Thoracic aorta (tissue), 2 donors: ENCODE measurements at regions not wholly inside any gene's neighbourhood (a gene's known extent, or its start where the extent isn't known, plus 50 kb on each side); places are given as distances from the start of the nearest gene placed in this dataset.

Experiments used
- ATAC-seq: fragments of 150-250 bp; one replicate; pipeline ENCODE4 v1.8.0; 2017; ENCODE audit warnings: low read depth; ENCODE audit not compliant: insufficient number of reproducible peaks, low FRiP score
- DNase-seq: peaks from one replicate; pipeline ENCODE4 v3.0.0-alpha.2; 2020; ENCODE audit warnings: low spot score
- H3K27ac ChIP-seq, 2 donors: fragments of 200-600 bp; sonication (generic); 1 replicate in 1 of 2; 2 replicates in 1 of 2; pipeline ENCODE4 v1.5.1; 2016; ENCODE audit warnings: mild to moderate bottlenecking in 2 of 2, moderate library complexity in 2 of 2
- H3K27me3 ChIP-seq: fragments of 200-600 bp; sonication (generic); replicated peaks from 2 replicates; pipeline ENCODE4 v1.6.0; 2016; ENCODE audit warnings: mild to moderate bottlenecking; ENCODE audit not compliant: insufficient read depth
- H3K36me3 ChIP-seq: fragments of 200-600 bp; sonication (generic); one replicate; pipeline ENCODE4 v1.5.1; 2016
- H3K4me1 ChIP-seq, 2 donors: fragments of 200-600 bp; sonication (generic); 1 replicate in 1 of 2; 2 replicates in 1 of 2; pipeline versions ENCODE4 v1.5.1 to v1.6.0; 2016; ENCODE audit warnings: low read depth in 2 of 2, mild to moderate bottlenecking in 1 of 2; ENCODE audit not compliant: control insufficient read depth in 1 of 2
- H3K4me3 ChIP-seq: fragments of 200-600 bp; sonication (generic); 2 replicates; pipeline ENCODE4 v1.5.1; 2016; ENCODE audit warnings: mild to moderate bottlenecking
- H3K9me3 ChIP-seq: fragments of 200-600 bp; sonication (generic); 2 replicates; pipeline ENCODE4 v1.5.1; 2016
- TF ChIP-seq, protein P1 (sequence below): fragments of 200-600 bp; sonication (generic); IDR thresholded peaks from one replicate; pipeline ENCODE4 v1.5.1; 2019; ENCODE audit warnings: antibody characterized with exemption

DNA sequence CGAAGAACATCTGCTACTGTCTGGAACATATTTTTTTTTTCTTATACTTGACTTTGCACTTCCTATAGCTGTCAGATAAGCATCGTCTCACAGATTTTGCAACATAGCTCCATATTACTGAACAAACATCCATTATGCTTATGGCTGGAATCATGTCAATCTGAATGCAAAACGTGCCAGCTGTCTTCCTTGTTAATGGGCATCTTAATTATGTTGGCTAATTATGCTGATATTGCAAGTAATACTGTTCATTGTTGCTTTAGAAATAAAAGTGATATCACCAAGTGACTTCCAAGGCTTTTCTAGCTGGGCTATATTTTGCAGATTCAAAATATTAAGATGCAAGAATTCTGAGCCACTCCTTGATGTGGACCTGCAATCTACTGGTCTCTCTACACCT is 176.8 kb downstream of the ARL4C start:
- Histone ChIP-seq H3K27me3 (no peaks in the 10 kb centered on the region), H3K4me1 (no peaks in the 10 kb centered on the region), H3K27ac (no peak overlapping the region), H3K4me3 (no peak overlapping the region), H3K9me3 (no peaks in the 10 kb centered on the region), H3K36me3 (no peaks in the 10 kb centered on the region)
- DNase-seq = no peak
- TF ChIP-seq, protein P1, sequence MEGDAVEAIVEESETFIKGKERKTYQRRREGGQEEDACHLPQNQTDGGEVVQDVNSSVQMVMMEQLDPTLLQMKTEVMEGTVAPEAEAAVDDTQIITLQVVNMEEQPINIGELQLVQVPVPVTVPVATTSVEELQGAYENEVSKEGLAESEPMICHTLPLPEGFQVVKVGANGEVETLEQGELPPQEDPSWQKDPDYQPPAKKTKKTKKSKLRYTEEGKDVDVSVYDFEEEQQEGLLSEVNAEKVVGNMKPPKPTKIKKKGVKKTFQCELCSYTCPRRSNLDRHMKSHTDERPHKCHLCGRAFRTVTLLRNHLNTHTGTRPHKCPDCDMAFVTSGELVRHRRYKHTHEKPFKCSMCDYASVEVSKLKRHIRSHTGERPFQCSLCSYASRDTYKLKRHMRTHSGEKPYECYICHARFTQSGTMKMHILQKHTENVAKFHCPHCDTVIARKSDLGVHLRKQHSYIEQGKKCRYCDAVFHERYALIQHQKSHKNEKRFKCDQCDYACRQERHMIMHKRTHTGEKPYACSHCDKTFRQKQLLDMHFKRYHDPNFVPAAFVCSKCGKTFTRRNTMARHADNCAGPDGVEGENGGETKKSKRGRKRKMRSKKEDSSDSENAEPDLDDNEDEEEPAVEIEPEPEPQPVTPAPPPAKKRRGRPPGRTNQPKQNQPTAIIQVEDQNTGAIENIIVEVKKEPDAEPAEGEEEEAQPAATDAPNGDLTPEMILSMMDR = no peak
- ATAC-seq = no peak

DNA sequence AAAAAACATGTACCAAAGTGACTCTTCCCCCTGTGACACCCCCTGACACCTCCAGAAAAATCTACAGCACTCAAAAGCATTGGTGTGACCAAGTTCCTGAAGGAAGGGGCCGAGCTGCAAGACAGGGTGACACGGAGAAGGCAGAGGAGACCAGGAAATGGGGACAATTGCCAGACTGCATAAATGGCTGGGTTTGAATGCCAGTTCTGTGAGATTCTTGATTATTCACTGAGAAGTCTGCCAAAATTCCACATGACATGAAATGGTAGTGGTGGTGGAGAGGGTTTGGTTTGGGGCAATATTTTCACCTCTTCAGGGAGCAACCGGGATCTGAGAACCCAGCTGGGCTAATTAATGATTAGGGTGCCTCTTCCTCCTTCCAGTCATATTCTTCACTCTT is 178.5 kb downstream of the ARL4C start:
- Histone ChIP-seq H3K27ac (no peak overlapping the region), H3K4me1 (no peaks in the 10 kb centered on the region), H3K36me3 (no peaks in the 10 kb centered on the region), H3K4me3 (no peak overlapping the region), H3K27me3 (no peaks in the 10 kb centered on the region), H3K9me3 (no peaks in the 10 kb centered on the region)
- DNase-seq = no peak
- ATAC-seq = no peak
- TF ChIP-seq, protein P1 = no peak

DNA sequence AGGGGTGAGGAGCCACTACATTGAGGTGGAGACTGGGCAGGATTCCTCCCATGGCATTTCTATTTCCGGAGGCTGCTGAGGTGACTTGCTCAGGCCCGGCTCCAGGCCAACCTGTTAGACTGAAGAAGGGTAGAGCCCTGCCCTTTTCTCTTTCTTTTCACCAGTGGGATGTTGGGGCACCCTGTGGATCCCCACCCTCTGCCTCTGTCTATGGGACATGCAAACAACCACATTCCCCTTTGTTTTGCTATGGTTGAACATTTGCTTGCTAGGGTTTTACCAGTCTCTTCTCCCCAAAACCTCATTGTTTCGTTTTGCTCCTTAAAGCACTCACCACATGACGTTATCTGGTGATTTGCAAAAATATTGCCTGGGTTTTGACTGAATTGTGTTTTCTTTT is 183.3 kb downstream of the ARL4C start:
- H3K27me3 ChIP-seq = no peaks in the 10 kb centered on the region

DNA sequence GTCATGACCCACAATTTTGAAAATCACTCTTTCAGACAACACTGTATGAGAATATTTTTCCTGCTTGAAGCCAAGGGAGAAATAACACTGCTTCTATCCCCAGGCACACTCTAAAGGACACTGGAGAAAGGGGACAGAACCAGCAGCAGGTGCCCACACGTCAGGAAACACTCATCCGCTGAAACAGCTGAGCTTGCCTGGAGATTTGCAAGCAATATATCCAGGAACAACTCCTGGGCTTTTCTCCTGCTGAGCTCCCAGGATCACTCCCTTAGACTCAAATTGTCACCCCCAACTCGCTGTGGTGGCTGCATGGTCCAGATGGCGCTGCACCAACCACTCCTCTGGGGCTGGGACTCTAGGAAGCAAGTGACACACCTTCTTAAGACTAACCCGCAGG is 186.7 kb downstream of the ARL4C start:
- no peaks in the 10 kb centered on the region for H3K27me3 ChIP-seq
- no peaks in the 10 kb centered on the region for H3K36me3 ChIP-seq
- no peak for ATAC-seq
- no peak overlapping the region for H3K4me3 ChIP-seq
- H3K4me1 ChIP-seq = no peaks in the 10 kb centered on the region
- TF ChIP-seq, protein P1 = no peak
- DNase-seq = no peak
- H3K27ac ChIP-seq = no peak overlapping the region
- no peaks in the 10 kb centered on the region for H3K9me3 ChIP-seq

More for the DNA sequence above, 183.3 kb downstream of the ARL4C start:
- DNase-seq (no peak), ATAC-seq (no peak)
- TF ChIP-seq, protein P1 = no peak
- no peak overlapping the region for H3K27ac ChIP-seq
- H3K4me3 ChIP-seq = no peak overlapping the region
- no peaks in the 10 kb centered on the region for H3K4me1 ChIP-seq
- H3K9me3 ChIP-seq = no peaks in the 10 kb centered on the region
- H3K36me3 ChIP-seq = no peaks in the 10 kb centered on the region

DNA sequence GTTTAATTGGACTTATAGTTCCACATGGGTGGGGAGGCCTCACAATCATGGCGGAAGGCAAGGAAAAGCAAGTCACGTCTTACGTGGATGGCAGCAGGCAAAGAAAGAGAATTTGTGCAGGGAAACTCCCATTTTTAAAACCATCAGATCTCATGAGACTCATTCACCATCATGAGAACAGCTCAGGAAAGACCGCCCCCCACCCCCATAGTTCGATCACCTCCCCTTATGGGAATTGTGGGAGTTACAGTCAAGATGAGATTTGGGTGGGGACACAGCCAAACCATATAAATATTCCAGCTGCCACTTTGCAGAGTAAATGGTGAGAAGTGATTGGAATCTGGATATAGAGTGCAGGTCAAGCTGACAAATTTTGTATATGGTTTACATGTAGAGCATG is 187.4 kb downstream of the ARL4C start:
- DNase-seq (no peak), ATAC-seq (no peak)
- TF ChIP-seq, protein P1 = no peak
- Histone ChIP-seq H3K9me3 (no peaks in the 10 kb centered on the region), H3K27ac (no peak overlapping the region), H3K27me3 (no peaks in the 10 kb centered on the region), H3K36me3 (no peaks in the 10 kb centered on the region), H3K4me1 (no peaks in the 10 kb centered on the region), H3K4me3 (no peak overlapping the region)
